ENCODE measurements at regions not wholly inside any gene's neighbourhood (a gene's known extent, or its start where the extent isn't known, plus 50 kb on each side); places are given as distances from the start of the nearest gene placed in this dataset.

DNA sequence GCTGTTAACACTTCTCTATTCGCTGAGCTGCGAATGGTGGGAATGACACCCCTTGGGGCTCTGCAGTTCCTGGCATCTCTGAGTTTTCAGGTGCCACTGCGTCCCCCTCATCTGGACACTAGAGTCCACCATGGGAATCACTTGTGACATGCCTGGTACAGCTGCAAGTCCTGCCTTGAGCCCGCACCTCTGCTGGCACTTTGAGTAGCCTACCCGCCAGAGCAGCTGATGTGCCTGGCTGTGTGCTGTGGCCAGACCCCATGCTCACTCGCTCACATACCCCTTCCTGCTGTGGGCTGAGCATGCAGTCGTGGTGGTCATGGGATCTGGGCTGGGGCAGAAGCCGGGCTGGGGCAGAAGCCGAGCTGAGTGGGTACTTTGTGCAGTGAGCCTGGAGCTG is 117.6 kb downstream of the RND3 start (continued):
- TF ChIP-seq, protein P1, sequence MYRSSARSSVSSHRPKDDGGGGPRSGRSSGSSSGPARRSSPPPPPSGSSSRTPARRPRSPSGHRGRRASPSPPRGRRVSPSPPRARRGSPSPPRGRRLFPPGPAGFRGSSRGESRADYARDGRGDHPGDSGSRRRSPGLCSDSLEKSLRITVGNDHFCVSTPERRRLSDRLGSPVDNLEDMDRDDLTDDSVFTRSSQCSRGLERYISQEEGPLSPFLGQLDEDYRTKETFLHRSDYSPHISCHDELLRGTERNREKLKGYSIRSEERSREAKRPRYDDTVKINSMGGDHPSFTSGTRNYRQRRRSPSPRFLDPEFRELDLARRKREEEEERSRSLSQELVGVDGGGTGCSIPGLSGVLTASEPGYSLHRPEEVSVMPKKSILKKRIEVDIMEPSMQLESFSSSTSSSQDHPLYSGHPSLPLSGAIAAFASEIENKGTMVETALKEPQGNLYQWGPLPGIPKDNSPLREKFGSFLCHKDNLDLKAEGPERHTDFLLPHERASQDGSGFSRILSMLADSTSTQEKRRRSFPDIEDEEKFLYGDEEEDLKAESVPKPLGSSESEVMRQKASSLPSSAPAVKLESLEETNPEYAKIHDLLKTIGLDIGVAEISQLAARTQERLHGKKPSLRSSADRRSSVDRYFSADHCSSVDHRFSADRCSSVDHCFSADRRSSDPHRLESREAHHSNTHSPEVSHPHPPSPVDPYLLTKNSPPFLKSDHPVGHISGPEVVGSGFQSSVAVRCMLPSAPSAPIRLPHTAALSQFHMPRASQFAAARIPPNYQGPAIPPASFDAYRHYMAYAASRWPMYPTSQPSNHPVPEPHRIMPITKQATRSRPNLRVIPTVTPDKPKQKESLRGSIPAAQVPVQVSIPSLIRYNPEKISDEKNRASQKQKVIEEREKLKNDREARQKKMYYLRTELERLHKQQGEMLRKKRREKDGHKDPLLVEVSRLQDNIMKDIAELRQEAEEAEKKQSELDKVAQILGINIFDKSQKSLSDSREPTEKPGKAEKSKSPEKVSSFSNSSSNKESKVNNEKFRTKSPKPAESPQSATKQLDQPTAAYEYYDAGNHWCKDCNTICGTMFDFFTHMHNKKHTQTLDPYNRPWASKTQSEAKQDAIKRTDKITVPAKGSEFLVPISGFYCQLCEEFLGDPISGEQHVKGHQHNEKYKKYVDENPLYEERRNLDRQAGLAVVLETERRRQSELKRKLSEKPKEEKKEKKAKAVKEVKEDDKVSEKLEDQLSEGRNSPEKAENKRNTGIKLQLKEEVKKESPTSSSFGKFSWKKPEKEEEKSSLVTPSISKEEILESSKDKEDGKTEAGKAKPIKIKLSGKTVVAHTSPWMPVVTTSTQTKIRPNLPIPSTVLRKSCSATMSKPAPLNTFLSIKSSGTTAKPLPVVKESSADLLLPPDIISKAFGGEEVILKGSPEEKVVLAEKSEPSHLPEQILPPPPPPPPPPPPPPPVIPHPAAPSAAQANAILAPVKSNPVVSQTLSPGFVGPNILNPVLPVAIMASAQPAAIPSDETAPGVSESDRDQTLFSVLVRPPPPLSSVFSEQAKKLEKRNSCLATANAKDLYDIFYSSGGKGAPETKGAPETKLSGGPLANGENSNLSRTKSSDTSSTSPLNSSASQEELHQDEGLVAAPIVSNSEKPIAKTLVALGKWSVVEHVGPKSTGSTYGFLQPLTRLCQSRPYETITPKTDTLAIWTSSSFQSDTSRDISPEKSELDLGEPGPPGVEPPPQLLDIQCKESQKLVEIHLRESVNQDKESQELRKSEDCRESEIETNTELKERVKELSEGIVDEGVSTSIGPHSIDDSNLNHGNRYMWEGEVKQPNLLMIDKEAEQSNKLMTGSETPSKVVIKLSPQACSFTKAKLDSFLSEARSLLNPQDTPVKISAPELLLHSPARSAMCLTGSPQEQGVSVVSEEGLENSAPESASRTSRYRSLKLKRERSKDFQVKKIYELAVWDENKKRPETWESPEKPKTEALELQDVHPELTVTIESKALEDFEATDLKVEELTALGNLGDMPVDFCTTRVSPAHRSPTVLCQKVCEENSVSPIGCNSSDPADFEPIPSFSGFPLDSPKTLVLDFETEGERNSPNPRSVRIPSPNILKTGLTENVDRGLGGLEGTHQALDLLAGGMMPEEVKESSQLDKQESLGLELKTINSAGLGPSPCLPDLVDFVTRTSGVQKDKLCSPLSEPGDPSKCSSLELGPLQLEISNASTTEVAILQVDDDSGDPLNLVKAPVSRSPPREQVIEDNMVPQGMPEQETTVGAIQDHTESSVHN (IDR thresholded peaks at IDR 0.05; ENCODE audit: borderline replicate concordance in 1 of 2, low read depth in 1 of 2) = no peak
- TF ChIP-seq CREB5 (CRISPR knock-in tag; IDR thresholded peaks at IDR 0.05) = no peak
- no peak for TF ChIP-seq RBFOX2 (IDR thresholded peaks at IDR 0.05; ENCODE audit: low read depth, low read length)
- TF ChIP-seq, protein P2, sequence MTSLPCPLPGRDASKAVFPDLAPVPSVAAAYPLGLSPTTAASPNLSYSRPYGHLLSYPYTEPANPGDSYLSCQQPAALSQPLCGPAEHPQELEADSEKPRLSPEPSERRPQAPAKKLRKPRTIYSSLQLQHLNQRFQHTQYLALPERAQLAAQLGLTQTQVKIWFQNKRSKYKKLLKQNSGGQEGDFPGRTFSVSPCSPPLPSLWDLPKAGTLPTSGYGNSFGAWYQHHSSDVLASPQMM (CRISPR knock-in tag; IDR thresholded peaks at IDR 0.05) = no peak
- no peak for TF ChIP-seq L3MBTL2 (IDR thresholded peaks at IDR 0.05)
- TF ChIP-seq FOXJ3 (CRISPR knock-in tag; IDR thresholded peaks at IDR 0.05) = no peak
- no peak for TF ChIP-seq NONO (IDR thresholded peaks at IDR 0.05; ENCODE audit: low read depth in 2 of 2, low read length in 1 of 2)
- TF ChIP-seq GTF2F1 (IDR thresholded peaks at IDR 0.05; ENCODE audit: low read depth, low read length) = no peak
- TF ChIP-seq, protein P3, sequence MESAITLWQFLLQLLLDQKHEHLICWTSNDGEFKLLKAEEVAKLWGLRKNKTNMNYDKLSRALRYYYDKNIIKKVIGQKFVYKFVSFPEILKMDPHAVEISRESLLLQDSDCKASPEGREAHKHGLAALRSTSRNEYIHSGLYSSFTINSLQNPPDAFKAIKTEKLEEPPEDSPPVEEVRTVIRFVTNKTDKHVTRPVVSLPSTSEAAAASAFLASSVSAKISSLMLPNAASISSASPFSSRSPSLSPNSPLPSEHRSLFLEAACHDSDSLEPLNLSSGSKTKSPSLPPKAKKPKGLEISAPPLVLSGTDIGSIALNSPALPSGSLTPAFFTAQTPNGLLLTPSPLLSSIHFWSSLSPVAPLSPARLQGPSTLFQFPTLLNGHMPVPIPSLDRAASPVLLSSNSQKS (CRISPR knock-in tag; IDR thresholded peaks at IDR 0.05) = no peak
- no peak for TF ChIP-seq STAT5A (IDR thresholded peaks at IDR 0.05; ENCODE audit: borderline replicate concordance, low read length)
- TF ChIP-seq, protein P4, sequence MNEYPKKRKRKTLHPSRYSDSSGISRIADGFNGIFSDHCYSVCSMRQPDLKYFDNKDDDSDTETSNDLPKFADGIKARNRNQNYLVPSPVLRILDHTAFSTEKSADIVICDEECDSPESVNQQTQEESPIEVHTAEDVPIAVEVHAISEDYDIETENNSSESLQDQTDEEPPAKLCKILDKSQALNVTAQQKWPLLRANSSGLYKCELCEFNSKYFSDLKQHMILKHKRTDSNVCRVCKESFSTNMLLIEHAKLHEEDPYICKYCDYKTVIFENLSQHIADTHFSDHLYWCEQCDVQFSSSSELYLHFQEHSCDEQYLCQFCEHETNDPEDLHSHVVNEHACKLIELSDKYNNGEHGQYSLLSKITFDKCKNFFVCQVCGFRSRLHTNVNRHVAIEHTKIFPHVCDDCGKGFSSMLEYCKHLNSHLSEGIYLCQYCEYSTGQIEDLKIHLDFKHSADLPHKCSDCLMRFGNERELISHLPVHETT (CRISPR knock-in tag; conservative IDR thresholded peaks at IDR 0.05 in 1 of 2, IDR thresholded peaks at IDR 0.05 in 1 of 2) = no peak
- no peak for TF ChIP-seq RBM17 (IDR thresholded peaks at IDR 0.05; ENCODE audit: borderline replicate concordance, low read depth, low read length)
- TF ChIP-seq ZBTB7A (IDR thresholded peaks at IDR 0.05; ENCODE audit: borderline replicate concordance, control insufficient read depth, low read depth, low read length) = no peak

All from K562 (cell line).